ENCODE measurements at regions not wholly inside any gene's neighbourhood (a gene's known extent, or its start where the extent isn't known, plus 50 kb on each side); places are given as distances from the start of the nearest gene placed in this dataset.
"Not testable (repeated sequence)": the region's sequence is repeated elsewhere in the genome, so short reads cannot be mapped to it uniquely, and the experiment has no call there.

DNA sequence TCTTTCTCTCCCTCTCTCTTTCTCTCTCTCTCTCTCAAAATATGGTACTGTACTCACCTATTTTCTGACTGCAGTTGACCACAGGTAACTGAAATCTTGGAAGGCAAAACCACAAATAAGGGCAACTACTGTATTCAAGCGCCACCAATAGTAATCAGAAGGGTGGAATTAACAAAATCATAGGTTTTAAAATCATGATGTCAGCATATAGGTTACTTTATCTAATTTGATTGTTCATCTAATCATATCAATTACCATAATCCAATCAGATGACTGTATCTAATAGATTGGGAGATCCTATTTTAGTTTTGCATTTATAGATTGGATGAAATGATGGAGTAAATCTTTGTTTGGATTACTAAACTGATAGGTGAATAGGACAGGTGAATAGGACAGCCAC is 155.8 kb upstream of the KITLG start:
- no peak for DNase-seq

DNA sequence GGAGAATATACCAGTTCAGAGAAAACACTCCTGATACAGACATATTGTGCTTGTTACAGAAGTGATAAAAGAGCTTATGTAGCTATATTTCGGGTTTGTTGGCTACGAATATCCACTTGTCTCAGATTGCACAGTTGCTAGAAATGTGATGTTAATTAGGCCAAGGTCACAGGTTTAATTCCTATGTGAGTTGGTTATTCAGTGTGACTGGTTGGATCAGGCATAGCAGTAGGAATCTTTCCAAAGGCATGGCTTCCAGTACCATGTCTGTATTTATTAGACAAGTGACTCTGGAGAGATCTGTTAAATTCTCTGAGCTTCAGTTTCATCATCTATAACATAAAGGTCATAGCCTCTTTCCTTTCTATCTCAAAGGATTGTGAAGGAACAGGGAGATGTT is 152.7 kb upstream of the KITLG start:
- no peak for DNase-seq

DNA sequence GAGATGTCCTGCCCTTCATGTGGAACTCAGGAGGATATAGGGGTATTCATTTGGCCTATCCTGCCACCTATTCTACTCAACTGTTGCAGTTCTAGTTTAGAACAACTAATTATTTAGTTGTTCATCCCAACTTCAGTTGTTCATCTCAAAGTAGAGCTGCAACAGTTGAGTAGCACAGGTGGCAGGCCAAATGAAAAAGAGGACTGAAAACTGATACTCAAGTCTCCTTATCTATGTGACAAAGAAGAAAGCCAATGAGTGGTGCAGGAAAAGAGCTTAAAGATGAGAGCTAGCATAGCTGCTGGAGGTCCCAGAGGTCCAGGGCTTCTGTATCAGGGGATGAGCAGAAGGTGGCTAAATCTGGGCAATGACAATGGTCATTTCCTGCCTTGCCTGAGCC is 148.9 kb upstream of the KITLG start:
- no peak for DNase-seq

DNA sequence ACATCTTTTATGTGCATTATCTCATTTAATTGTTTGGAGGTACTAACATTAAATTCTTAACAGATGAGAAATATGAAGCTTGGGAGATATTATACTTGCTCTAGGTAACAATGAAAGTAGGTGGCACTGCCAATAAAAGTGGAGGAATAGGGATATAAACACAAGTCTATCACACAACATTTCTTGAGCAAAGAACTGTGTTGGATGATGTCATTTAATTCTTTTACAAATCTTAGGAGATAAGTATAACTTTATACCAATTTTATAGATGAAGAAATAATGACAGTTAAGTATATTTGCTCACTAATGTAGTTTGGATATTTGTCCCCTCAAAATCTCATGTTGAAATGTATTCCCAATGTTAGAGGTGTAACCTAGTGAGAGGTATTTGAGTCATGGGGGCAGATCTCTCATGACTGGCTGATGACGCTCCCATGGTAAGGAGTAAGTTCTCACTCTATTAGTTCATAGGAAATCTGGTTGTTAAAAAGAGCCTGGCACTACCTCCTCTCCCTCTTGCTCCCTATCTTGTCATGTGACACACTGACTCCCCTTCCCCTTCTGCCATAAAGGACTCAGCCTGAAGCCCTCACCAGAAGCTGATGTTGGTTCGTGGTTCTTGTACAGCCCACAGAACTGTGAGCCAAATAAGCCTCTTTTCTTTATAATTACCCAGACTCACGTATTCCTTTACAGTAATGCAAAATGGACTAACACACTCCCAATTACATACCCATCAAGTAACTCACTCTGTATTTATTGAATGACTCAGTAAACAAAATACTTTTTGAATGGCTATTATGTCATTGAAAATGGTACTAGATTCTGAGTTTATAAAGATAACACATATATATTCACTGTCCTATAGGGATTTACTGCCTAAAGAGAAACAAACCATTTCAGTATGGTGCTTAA is 146.8 kb upstream of the KITLG start:
- no peak for DNase-seq

DNA sequence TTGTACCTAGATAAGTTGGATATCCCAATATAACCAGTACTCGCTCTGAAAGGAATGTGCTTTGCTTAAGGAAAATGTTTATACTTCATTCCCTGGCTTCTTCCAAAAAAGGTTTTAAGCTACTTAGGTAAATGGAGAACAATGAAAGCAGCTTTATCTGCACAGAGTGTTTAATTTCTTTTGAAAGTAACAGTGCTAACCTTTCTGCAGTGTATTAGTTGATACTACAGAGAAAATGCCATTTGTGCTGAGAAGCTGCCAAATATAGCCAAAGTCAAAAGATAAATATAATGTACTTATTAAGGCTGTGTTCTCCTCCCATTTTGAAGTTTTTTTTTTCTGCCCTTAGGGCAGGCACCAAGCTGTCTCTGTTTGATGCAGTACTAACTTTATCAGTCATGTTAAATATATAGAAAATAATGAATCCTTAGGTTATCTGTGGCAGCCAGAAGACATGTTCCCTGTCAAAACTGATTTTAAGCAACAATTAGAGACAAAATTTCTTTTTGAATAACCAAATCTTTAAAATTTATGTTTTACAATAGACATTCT is 145.4 kb upstream of the KITLG start:
- no peak for DNase-seq

DNA sequence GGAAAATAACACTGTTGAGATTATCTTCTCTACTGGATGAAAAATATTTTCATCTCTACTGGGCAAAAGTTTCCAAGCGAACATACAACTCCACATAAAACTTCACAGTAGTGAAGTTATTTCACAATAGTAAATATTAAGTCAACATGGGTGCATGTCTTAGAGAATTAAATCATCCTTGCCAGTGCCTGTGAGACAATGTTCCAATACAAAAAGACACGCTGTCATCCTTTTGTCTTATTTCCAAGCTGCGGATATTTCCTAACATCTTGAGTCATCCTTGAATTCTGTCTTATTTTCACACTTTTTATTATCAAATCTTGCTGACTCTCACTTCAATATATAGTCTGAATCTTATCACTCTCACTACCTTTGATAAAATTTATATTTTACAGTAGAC is 142.9 kb upstream of the KITLG start:
- DNase-seq: no peak

DNA sequence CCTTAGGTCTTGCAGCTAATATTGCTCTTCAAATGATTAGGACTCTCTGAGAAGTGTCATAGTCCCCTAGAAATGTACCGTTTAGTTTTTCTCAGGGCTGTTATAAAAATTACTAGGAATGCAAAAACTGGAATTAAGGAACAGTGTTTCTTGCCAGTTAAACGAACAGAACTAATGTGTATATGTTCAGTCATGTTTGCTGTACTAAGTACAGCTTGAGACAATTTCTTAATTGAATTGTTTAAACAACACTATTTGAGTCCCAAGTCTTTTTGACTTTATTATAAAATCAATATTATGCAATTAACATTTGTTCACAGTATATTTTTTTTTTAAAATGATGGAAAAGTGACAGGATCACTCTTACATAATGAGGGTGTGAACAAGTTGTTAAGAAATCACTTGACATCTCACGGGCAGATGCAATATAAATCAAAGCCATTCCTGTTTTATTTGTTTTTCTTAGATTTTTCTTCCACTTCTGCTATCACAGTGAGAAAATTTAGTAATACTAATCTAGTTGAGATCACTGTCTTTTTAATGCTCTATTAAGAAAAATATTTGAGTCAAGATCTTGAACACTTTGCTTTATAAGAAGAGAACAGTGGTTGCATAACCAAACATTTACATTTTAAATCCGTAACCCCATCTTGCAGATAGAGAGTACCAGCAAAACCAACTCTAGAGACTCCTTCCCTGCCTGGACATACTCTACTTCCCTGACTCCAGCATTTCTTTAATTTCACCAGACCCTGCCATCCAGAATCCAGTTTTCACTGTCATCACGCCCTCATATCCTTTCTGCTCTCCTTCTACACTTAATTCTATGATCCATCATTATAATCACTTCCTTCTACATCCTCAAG is 140.7 kb upstream of the KITLG start:
- DNase-seq: no peak

DNA sequence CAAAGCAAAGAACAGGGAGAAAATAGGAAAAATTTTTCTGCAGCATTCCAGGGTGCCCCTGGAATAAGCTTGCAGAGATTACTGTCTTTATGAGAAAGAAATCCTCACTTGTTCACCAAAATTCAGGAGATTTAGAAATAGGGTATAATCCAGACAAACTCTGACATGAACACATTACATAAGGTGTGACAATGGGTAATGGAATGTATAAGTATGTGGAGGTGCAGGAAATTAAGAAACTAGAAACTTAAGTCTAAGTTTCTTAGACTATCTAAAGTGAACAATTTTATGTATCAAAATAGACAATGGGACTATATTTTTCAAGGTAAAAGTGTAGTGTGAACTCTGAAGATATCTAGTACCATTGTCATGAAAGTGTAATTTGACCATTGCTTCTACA is 140.0 kb upstream of the KITLG start:
- no peak for DNase-seq

DNA sequence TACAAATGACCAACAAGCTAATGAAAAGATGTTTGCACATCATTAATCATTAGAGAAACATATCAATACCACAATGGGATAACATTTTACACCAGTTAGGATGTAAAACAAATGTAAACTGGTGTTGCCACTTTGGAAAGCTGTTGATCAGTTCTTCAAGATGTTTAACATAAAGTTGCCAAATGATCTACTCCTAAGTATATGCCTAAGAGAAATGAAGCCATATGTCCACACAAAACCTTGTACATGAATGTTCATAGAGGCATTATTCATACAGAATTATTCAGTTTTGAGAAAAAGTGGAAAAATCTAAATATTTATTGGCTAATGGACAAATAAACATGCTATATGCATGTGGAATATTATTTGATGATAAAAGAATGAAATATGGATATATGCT is 136.9 kb upstream of the KITLG start:
- no peak for DNase-seq

DNA sequence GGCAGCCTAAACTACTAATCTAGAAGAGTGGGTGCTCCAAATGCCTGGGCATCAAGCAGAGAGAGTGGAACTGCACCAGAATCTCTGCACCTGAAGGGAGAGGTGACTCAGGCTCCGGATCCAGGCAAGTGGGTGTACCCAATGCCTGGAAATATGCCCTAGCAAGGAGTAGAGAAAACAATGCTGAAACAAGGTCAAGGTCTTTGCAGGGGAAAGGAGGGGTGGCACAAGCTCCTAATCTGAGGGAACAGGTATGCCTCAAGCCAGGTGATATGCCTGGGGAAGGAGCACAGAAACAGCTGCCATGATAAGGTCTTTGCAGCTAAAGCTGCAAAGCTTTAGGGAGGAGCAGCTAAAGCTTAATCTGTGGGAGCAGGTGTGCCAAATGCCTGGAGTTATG is 136.0 kb upstream of the KITLG start:
- DNase-seq: no peak

DNA sequence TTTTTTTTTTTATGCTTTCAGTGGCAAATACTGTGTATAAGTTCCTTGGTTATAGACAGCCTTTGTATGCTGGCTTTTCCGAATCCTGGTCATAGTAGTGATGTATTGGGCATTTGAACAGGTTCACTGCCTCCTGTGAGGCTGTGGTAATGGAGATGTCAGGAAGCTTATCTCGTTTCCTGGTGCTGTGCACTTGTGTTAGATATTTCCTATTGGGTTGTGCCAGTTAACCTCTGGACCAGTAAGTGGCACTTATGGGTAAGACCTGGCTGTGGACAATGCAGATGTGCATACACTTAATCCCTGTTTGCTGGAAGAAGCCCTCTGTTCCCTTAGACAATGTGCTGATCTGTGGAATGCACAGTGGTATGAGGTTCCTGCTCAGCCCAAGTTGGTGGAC is 135.4 kb upstream of the KITLG start:
- no peak for DNase-seq

DNA sequence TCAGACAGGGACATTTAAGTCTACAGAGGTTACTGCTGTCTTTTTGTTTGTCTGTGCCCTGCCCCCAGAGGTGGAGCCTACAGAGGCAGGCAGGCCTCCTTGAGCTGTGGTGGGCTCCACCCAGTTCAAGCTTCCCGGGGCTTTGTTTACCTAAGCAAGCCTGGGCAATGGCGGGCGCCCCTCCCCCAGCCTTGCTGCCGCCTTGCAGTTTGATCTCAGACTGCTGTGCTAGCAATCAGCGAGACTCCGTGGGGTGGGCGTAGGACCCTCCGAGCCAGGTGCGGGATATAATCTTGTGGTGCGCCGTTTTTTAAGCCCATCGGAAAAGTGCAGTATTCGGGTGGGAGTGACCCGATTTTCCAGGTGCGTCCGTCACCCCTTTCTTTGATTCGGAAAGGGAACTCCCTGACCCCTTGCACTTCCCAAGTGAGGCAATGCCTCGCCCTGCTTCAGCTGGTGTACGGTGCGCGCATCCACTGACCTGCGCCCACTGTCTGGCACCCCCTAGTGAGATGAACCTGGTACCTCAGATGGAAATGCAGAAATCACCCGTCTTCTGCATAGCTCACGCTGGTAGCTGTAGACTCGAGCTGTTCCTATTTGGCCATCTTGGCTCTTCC is 134.1 kb upstream of the KITLG start:
- DNase-seq: not testable (repeated sequence)

DNA sequence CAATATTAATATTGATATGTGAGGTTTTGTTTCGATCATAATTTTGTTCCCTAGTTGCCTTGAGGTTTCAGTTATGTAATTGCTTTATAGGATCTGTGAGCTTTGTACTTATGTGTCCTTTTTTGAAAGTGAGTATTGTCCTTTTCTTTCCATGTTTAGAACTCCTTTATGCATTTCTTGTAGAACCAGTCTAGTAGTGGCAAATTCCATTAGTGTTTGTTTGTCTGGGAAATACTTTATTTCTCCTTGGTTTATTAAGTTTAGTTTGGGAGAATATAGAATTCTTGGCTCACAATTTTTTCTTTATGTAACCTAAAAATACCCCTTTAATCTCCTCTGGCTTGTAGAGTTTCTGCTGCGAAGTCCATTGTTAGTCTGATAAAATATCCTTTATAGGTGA is 127.5 kb upstream of the KITLG start:
- no peak for DNase-seq

DNA sequence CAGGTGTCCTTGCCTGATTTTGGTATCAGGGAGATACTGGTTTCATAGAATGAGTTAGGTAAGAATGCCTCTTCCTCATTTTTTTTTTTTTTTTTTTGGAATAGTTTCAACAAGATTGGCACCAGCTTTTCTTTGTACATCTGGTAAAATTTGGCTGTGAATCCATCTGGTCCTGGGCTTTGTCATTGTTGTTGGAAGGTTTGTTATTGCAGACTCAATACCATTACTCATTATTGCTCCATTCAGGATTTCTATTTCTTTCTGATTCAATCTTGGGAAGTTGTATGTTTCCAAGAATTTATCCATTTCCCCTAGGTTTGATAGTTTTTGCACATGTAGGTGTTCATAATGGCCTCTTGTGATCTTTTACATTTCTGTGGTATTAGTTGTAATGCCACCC is 126.0 kb upstream of the KITLG start:
- DNase-seq: no peak

DNA sequence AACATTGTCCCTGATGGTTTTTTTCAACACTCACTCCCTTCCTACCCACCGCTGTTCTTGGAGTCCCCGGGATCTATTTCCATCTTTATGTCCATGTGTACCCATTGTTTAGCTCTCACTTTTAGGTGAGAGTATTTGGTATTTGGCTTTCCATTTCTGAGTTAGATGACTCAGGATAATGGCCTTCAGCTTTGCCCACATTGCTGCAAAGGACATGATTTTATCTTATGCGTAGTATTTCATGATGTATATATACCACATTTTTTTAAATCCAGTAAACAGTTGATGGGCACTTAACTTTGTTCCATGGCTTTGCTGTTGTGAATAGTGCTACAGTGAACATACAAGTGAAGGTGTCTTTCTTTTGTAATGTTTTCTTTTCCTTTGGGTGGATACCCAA is 123.5 kb upstream of the KITLG start:
- DNase-seq: no peak

DNA sequence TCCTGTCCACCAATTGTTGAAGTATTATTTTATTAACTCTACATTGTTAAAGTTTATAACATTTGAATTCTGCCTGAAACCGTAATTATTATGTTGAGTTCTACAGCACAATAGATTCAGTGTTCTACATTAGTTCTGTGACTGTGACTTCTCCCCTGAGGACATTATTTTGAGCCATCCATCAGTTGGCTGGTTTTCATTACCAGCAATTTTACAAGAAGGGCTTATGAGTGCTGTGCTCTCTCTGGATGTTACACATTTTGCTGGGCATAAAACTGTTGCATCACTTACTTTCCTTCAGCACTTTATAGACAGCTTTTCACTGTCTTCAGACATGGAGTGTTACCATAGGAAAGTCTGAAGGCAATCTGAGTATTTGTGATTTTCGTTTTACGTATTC is 118.2 kb upstream of the KITLG start:
- DNase-seq: no peak

DNA sequence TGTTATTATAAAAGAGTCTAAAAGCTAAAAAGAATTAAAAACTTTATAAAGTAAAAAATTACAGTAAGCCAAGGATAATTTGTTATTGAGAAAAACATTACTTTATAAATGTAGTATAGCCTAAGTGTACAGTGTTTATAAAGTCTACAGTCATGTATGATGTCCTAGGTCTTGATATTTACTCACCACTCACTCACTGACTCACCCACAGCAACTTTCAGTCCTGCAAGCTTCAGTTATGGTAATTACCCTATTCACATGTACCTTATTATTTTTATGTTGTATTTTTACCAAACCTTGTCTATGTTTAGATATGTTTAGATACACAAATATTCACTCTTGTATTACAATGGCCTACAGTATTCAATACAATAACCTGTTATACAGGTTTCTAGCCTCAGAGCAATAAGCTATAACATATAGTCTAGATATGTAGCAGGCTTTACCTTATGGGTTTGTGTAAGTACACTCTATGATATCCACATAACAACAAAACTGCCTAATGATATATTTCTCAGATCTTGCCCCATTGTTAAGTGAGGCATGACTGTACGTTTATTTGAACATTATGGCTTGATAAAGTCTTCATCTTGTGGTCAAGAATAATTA is 113.7 kb upstream of the KITLG start:
- DNase-seq: no peak

DNA sequence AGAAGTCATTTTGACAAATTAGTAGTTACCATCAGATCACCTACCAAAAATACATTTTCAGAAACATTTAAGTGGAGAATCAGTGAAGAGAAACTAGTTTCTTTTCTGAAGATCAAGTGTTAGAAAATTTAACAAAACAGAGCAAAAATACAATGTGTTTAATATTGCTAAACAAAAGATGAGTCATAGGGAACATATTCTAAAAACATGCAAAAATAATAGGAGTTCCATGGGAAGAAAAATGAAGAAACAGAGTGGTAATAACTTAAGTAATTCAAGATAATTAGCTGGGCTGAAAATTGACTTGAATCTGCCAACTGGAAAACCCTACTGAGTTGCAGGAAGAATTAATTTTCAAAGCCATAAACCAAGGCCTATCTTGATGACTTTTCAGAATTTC is 111.5 kb upstream of the KITLG start:
- no peak for DNase-seq

DNA sequence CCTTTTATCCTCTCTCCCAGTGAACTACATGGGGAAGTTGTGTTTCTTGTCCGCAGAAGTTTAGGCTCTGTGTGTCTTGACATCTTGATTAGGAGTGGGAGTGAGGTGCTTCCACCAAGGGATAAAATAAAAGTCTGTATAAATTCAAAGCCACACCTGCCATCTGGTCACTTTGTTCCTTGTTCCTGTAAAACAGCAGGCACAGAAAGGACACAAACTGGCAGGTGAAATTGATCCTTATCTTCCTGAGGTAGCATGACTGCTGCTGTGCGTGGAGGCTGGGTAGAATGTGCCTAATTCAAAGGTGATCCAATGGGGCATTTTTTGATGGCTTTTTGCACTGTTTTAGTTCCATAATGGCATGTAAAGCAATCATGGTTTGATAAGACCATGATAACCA is 104.3 kb upstream of the KITLG start:
- DNase-seq: no peak

DNA sequence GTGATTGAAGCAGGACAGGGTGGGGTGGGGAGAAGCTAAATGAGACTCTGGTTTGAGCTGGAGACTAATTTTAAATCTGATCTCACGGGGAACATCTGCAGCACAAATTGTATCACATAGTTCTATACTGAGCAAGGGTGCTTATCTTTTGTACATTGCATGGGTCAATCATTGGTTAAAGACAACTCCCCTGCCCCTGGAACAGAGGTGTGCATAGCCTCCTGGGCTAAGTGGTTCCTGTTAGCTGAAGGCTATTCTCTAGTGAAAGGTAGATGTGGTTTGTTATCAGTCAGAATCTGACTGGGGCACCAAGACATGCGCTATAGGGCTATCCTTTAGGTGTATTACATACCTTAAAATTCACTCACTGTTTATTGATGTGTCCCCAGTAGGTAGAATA is 103.9 kb upstream of the KITLG start:
- no peak for DNase-seq

DNA sequence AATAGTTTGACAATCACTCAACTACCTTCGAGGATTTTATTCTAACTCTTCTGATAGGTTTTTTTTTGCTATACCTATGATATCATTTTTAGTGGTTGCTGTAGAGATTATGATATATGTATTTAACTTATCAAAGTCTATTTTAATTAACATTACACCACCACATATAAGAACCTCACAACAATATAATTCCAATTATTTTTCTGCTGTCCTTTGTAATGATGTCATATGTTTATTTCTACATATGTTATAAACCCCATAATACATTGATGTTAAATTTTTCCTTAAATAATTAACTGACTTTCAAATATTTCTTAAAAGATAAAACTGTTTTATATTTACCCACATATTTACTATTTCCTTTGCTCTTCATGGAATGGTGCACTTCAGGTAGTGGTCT is 103.4 kb upstream of the KITLG start:
- no peak for DNase-seq

DNA sequence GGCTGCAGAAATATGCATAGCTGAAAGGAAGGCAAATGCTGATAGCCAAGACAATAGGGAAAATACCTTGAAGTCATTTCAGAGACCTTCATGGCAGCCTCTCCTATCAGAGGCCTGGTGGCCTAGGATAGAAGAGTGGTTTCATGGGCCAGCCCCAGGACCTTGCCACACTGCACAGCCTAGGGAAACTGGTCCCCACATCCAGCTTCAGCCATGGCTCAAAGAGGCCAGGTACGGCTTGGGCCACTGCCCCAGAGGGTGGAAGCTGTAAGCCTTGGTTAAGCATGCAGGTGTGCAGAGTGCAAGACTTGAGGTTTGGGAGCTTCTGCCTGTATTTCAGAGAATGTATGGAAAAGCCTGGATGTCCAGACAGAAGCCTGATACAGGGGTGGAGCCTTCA is 101.0 kb upstream of the KITLG start:
- DNase-seq: no peak

DNA sequence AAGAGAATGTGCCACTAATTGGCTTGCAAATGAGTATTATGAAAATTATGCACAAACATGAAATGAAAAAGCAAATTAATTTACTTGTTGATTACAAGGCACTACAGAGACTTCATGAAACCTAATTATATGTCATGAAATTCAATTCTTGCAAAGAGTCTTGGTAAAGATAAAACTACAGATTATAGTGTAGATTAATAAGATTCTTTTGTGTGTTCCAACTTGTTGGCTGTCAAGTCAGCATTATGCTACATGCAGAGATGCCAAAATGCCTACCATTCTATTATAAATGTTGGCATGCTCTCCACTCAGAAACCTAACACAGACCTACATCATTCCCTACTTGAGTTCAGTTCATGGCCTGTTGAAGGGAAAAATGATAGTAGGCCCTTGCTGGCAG is 97.2 kb upstream of the KITLG start:
- no peak for DNase-seq

Measured in effector CD8-positive, alpha-beta T cell (primary cell).